ENCODE measurements at regions not wholly inside any gene's neighbourhood (a gene's known extent, or its start where the extent isn't known, plus 50 kb on each side); places are given as distances from the start of the nearest gene placed in this dataset.
"Not testable (repeated sequence)": the region's sequence is repeated elsewhere in the genome, so short reads cannot be mapped to it uniquely, and the experiment has no call there.

DNA sequence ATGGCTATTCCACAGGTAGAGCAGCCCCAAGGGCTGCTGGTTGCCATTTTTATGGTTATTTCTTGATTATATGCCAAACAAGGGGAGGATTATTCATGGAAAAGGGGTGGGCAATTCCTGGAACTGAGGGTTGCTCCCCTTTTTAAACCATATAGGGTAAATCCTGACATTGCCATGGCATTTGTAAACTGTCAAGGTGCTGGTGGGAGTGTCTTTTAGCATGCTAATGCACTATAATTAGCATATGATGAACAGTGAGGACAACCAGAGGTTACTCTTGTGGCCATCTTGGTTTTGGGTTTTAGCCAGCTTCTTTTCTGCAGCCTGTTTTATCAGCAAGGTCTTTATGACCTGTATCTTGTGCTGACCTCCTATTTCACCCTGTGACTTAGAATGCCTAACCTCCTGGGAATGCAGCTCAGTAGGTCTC is 503.7 kb downstream of the IGSF11 start:
- TF ChIP-seq BRCA1 (IDR thresholded peaks at IDR 0.05; ENCODE audit: low read depth, low read length); EZH2 (IDR thresholded peaks at IDR 0.05; ENCODE audit: low read depth, low read length, severe bottlenecking); EGR1 (IDR thresholded peaks at IDR 0.05; ENCODE audit: borderline replicate concordance, low read depth, low read length); TAF1 (IDR thresholded peaks at IDR 0.05; ENCODE audit: low read depth, low read length); POLR2A (IDR thresholded peaks at IDR 0.05; ENCODE audit: control extremely low read depth in 1 of 2, low read depth in 2 of 2, low read length in 2 of 2): not testable (repeated sequence)
- TF ChIP-seq, protein P1, sequence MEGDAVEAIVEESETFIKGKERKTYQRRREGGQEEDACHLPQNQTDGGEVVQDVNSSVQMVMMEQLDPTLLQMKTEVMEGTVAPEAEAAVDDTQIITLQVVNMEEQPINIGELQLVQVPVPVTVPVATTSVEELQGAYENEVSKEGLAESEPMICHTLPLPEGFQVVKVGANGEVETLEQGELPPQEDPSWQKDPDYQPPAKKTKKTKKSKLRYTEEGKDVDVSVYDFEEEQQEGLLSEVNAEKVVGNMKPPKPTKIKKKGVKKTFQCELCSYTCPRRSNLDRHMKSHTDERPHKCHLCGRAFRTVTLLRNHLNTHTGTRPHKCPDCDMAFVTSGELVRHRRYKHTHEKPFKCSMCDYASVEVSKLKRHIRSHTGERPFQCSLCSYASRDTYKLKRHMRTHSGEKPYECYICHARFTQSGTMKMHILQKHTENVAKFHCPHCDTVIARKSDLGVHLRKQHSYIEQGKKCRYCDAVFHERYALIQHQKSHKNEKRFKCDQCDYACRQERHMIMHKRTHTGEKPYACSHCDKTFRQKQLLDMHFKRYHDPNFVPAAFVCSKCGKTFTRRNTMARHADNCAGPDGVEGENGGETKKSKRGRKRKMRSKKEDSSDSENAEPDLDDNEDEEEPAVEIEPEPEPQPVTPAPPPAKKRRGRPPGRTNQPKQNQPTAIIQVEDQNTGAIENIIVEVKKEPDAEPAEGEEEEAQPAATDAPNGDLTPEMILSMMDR (IDR thresholded peaks at IDR 0.05; ENCODE audit: control extremely low read depth in 1 of 3, insufficient read depth in 1 of 3, low read depth in 1 of 3, low read length in 3 of 3): not testable (repeated sequence)
